ENCODE measurements at regions not wholly inside any gene's neighbourhood (a gene's known extent, or its start where the extent isn't known, plus 50 kb on each side); places are given as distances from the start of the nearest gene placed in this dataset.

DNA sequence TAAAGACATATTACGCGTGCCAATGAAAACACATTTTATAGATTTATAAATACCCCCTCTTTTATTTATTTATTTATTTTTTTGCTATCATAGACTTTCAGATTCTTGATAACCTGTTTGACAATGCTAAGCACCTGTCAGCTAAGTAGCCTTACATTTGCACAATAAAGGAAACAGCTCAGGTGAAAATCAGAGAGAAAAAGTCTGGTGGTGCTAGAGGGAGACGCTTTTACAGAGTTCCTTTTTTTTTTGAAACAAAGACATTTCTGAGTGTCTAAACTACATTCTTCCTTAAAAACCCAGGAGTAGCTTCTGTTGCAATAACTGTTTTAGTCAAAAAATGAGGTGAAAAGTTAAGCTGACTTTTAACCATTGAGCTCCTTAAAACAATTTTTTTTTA lies 1611.6 kb downstream of the NCAM2 start:
- no peak for DNase-seq

DNA sequence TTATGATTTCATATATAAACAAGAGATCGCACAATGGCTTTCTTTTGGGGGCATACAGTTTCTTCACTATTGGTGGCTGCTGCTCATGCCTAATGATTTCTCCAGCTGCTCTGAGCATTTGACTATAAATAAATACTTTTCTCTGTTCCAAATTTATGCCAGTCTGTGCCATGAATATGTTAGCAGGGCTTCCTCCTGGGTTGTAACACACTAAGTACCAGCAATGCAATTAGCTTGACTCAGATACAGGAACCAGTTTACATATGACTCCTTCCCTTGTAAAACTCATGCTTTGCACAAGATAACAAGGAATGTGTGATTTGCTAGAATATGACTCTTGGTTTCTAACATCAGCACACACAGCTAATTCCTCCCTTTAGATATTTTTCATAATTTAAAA lies 1629.7 kb downstream of the NCAM2 start:
- no peak for DNase-seq

DNA sequence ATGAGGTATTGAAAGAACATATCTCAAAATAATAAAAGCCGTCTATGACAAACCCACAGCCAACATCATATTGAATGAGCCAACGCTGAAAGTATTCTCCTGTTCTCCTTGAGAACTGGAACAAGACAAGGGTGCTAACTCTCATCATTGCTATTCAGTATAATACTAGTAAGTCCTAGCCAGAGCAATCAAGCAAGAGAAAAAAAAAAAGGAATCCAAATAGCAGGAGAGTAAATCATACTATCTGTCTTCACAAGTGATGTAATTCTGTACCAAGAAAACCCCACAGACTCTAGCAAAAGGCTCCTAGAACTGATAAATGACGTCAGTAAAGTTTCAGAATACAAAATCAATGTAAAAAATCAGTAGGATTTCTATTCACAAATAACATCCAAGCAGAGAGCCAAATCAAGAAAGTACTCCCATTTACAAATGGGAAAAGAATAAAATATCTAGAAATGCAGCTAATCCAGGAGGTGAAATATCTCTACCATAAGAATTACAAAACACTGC lies 1632.8 kb downstream of the NCAM2 start:
- DNase-seq, result no peak

DNA sequence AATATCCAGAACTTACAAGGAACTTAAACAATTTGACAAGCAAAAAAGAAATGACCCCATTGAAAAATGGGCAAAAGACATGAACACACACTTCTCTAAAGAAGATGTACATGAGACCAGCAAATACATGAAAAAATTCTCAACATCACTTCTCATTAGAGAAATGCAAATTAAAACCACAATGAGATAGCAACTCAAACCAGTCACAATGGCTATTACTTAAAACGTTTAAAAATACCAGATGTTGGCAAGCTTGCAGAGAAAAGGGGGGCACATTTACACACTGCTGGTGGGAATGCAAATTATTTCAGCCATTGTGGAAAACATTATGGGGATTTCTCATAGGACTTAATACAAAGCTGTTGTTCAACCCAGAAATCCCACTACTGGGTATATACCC lies 1634.0 kb downstream of the NCAM2 start:
- DNase-seq, result no peak

DNA sequence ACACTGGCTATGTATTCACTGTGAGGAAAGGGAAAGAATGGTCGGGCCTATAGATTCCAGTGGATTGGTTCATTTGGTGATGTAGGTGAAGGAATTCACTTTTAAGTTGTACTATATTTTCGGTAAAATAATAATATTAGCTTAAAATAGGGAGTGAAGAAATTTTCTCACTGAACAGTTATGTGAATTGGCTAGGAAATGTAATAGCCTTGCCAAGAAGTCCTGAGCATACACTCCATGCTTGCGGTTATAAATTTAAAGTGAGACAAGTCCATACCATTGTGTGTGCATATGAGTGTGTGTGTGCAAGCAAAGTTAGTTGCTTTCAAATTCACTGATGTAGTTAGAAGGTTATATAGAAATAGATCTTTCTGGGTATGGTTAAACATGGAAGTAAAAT lies 1651.0 kb downstream of the NCAM2 start:
- no peak for DNase-seq

DNA sequence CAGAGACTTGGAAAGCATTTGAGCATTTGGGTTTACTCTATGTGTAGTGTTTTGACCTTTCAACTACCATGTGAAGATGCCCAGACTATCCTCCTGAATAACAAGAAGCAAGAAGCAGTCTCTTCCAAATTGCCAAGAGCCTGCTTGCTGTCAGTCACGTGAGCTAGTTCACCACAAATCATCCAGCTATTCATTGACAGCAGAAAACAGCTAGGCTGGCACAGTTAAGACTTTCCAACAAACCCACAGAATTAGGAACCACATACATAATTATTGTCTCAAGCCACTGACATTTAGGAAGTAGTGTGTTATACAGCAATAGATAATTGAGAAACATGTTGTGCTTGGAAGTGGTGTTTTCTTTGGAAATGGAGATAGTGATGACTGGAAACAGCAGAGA lies 1652.0 kb downstream of the NCAM2 start:
- DNase-seq, result no peak

DNA sequence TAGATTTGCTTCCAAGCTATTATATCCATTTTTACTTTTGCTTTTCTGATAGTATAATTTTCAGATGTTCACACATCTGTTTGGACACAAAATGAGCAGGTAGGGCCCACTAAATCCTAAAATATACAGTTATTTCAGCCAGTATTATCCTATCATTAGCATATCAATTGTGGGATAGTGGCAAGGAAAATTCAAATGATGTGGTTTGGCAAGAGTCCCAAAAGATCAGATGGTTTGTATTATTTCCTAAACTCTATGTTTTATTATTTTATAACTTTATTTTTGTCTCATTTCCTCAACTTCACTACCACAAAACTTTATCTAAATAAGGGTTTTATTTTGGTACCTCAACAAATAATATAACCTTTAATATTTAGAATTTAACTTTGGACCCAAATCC lies 1659.6 kb downstream of the NCAM2 start:
- DNase-seq, result no peak

DNA sequence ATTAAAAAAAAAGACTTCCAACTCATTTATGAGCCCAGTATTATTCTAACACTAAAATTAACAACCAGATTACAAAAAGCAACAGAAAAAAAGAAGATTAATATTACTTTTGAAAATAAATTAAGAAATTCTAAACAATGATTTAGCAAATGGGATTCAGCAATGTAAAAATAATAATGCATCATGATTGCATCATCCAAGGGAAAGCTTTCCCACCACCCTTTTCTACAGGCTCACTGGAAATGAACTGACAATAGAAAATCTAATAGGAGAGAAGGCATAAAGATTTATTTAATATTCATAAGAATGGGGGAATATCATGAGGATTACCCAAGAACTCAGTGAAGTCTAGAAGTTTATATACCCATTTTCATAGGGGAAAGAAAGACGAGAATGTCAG lies 1671.9 kb downstream of the NCAM2 start:
- no peak for DNase-seq

DNA sequence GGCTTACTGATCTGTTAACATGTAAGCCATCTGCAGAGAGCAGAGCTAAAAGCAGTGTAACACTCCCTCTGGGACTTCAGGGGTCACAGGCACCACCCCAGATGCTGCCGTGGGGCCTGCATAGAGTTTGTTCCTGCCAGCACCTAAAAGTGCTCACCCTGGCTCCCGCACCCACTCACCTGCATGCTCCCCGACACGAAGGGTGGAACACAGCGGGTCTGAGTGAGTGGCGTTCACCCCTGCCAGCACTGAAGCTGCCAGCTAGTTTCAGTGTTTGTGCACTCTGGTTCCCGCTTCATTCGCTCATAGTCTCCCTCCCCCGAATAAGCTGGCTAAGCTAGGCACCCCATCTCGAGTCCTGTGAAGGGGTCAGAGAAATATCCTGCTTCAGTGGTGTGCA lies 1681.0 kb downstream of the NCAM2 start:
- DNase-seq, result no peak

DNA sequence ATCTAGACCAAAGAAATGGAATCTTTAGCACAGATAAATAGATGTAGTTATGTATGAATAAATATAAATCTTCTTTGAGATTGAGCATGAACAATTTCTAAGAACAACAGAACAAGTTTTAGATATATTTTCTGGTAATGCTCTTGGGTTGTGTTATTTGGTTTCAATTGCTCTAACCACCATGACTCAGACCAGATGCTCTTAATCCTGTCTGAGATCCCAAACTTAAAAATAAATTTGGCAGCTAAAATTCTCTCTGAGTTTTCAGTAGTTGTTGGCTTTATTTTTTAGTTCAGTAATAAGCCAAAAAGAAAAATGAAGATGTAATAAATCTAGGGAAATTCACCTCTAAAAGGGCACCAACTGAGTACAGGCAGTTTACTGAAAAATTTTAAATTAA lies 1693.4 kb downstream of the NCAM2 start:
- no peak for DNase-seq

DNA sequence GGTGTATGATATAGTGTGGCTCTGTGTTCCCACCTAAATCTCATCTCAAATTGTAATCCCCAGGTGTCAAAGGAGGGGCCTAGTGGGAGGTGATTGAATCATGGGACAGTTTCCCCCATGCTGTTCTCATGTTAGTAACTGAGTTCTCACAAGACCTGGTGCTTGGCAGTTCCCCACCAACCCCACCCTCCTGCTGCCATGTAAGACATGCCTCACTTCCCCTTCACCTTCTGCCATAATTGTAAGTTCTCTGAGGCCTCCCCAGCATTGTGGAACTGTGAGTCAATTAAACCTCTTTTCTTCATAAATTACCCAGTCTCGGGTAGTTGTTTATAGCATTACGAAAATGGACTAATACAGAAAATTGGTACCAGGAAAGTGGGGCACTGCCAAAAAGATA lies 1705.3 kb downstream of the NCAM2 start:
- no peak for DNase-seq

DNA sequence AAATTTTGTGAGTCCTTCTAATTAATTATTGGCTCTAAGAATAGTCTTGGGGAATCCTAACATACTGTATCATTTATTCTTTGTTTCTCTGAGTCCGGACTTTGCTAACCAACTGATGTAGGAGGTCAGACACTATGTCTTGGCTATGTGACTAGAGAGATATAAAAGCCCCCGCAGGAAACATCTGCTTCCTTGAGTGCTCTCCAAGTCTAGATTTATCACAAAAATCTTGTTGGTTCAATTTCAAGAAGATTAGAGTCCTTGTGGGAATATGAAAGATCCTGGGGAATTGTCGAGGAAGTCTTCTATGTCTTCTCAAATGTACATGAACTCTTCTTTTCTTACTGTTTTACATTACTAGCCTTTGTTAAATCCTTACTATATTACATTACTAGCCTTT lies 1712.5 kb downstream of the NCAM2 start:
- no peak for DNase-seq

DNA sequence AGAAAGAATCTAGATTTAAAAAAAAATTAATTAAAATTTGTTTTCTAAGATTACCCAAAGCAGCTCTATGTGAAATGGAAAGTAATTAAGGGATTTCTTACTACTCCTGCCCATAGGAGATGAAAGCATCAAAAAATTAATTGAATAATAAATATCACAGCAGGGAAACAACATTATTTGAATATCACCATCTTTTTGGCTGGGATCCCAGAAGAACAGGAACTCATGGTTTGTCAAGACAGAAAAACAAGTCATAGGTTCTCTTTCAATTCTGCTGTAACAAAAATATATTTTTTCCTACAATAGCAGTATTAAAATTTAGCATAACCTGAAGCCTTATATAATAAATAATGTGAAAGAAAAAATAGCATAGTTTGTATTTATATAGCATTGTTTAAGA lies 1713.4 kb downstream of the NCAM2 start:
- DNase-seq, result no peak

DNA sequence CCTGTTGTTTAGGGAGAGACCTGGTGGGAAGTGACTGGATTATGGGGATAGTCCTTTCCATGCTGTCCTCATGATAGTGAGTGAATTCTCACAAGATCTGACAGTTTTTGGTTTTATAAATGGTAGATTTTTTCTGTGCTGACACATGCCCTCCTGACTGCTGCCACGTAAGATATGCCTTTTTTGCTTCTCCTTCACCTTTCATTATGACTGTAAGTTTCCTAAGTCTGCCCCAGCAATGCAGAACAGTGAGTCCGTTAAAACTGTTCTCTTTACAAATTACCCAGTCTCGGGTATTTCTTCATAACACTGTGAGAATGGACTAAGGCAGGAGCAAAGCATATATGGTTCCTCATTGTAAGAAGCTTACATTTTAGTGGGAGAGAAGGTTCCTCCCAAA lies 1727.2 kb downstream of the NCAM2 start:
- no peak for DNase-seq

DNA sequence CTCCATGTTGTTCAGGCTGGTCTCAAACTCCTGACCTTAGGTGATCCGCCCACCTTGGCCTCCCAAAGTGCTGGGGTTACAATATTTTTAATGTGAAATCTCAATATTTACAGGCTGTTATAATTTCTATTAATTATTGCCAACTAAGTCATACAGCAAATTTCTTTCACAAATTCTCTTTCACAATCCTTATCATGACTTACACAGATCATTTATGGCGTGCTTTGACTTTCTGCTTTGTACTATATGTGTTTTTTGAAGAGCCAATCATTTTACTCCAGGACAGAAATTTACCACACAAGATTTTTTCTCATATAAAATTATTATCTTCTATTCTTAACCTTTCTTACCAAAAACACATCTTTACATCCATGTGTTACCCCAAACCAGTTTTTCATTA lies 1729.9 kb downstream of the NCAM2 start:
- DNase-seq, result no peak

DNA sequence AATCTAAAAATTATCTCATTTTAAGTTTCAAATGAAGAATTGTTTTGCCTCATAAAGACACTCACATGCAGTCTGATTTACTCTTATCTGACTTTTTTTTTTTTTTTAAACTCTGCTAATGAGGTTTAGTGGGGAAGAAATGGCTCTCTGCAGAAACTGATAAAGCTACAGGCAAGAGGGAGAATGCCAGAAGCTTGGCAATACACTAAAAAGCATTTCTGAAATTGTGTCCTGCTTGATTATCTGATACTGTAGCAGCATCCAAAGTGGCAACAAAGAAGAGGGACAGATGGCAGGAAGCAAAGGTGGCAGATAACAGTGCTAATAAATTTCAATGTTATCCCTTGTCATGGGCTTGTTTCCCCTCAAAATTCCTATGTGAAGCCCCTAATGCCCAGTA lies 1744.9 kb downstream of the NCAM2 start:
- no peak for DNase-seq

DNA sequence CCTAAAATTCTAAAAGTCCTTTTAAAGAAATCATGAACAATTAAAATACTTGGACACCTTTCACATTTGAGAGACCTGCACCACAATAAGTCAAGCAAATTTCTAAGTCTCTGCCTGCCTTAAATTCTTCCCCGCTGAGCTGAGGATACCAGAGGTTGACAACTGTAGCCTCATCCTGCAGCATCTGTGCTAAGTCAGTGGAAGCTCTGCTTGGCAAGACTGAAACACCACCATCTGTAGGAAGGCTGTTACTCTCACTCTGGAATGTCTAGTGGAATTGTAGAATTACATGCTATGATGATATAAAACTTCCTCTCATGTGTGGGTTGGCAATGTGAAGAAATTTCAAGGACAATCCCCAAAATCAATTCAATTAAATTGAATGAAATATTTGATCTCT lies 1756.5 kb downstream of the NCAM2 start:
- no peak for DNase-seq

DNA sequence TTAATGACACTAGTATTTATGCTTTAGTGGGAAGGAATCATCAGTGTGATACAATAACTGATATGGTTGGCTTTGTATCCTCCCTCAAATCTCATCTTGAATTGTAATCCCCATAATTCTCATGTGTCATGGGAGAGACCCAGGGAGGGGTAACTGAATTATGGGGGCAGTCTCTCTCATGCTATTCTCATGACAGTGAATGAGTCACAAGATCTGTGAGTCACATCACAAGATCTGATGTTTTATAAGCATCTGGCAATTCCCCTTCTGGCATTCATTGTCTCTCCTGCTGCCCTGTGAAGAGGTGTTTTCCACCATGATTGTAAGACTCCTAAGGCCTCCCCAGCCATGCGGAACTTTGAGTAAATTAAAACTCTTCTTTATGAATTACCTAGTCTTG lies 1760.3 kb downstream of the NCAM2 start:
- no peak for DNase-seq

DNA sequence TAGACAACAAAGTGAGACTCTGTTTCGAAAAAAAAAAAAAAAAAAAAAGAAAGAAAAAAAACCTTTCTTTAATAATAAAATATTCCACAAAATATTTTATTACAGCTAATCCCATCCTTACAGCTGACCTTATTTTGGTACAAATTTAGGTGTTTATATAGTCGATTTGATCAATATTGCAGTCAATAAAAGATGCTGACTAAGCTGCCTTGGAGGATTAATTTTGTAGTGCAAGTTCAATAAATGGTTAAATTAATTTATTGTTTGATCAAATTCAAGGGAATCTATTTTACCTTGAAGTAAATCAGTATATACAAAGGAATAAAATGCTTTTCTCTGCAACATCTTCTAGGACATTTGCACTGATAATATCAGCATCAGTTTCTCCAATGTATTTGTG lies 1764.3 kb downstream of the NCAM2 start:
- no peak for DNase-seq

DNA sequence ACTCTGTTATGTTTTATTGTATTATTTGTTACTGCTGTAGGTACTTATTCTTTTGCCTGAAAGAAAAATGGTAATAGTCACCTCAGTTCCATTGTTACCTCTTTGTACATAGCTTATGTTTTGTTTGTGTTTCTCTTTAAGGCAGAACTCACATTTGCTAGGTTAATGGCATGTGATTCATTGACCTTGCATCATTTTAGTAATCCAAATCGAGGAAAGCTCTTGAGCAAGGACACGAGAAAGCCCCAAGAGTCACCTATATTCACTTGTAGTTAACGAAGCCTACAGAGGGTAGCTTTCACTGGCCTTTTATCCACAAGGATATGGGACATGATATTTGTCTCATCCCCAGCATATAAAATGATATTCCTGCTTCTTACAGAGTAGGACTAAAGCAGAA lies 1765.2 kb downstream of the NCAM2 start:
- no peak for DNase-seq

DNA sequence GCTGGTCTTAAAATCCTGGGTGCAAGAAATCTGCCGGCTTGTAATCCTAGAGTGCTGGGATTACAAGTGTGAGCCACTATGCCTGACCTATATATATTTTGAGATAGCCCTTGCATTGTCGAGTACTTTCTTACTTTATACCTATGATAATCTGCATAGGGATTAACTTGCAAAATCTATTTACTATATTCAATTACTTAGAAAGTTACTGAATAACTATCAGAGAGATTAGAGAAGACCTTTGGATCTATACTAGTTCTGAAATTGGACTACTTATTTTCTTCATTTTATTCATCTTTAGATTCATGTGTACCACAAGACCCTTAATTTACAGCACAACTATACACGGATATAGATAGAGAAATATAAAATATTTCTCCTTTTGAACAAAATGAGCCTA lies 1766.0 kb downstream of the NCAM2 start:
- no peak for DNase-seq

DNA sequence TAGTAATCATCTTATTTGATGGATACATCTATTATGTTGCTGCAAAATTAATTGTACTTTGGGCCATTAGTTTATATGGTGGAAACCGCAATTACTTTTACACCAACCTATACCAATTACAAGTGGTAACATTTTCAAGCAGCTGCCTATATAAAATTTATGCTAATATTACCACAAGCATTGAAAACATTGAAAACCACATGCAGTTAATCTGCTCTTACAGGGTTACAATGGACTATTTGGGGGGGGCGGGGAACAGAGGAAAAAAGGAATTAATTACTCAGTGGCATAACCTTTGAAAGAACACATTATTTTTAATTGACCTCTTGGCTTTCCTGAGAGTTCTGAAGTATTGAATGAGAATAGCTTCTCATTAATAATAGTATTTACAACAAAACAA lies 1793.2 kb downstream of the NCAM2 start:
- DNase-seq, result no peak

DNA sequence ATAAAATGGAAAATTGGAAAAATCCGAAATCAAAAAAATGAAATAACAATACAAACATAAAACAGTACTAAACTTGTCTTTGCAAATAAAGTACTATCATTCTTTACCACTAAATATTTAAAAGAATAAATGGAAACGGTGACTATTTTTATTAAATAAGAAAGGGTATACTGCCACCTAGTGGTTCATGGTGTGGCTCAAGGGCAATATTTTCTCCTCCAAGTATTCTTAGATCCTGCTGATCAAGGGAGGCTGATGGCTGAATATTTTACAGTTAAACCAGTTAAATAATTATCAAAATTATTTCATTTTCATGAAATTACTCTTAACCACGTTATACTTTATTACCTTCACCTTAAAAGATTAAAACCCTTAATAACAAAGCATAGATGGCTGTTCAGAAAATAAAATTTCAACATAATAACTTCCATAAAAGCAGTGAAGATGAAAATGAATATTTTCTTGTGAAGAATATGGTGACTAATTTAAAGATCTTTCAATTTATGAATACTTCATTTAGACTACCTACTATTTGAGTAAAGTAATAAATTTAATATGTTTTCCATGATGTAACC lies 1793.9 kb downstream of the NCAM2 start:
- peak; percentile 21 for DNase-seq

DNA sequence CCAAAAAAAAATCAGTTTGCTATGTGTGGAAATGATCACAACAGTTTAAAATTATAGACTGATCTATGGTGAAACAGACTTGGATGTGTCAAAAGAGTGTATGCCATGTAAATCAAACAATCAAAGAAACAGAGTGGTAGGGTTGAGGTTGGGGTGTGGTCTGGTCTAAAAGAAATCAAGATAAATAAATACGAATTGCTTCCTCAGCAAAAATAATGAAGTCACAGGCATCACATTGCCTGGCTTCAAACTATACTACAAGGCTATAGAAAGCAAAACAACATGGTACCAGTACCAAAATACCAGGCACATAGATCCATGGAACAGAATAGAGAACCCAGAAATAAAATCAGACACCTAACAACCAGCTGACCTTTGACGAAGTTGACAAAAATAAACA lies 1796.9 kb downstream of the NCAM2 start:
- DNase-seq, result no peak

DNA sequence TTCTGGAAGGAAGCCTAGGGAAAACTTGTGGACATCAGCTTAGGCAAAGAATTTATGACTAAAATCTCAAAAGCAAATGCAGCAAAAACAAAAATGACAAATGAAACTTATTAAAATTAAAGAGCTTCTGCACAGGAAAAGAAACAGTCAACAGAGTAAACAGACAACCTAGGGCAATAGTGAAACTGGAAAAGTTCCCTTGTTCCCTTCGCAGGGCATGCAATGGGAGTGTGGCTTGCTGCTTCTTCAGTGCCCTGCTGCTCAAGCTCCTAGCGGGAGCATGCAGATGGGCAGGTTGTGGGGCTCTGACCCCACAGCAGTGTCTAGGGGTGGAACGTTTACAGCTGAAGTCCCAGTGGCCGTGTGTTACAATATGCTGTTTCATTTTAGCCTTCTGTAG lies 1797.4 kb downstream of the NCAM2 start:
- no peak for DNase-seq

DNA sequence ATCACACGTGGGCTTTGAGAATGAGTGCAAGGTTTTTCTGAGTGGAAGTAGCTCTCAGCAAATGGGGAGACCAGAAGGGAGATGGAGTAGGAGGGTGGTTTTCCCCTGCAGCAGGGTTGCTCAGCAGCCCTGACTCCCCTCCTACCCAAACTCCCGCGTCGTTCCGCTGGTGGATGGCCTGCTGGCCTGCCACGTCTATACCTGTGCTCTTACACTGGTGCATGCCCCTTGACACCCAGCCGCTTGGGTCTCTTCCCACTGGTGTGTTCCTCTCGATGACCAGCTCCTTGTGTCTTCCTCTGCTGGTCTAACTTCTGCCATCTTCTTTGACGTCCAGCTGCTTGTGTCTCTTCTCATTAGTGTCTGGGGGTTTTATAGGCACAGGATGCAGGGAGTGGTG lies 1797.9 kb downstream of the NCAM2 start:
- DNase-seq, result no peak

Data from CD4-positive, alpha-beta T cell treated with Interleukin-21 for 1 hour (primary cell).